ENCODE measurements at regions not wholly inside any gene's neighbourhood (a gene's known extent, or its start where the extent isn't known, plus 50 kb on each side); places are given as distances from the start of the nearest gene placed in this dataset.

- TF ChIP-seq CTCF (IDR thresholded peaks at IDR 0.05): no peak
- TF ChIP-seq EZH2phosphoT487 (IDR thresholded peaks at IDR 0.05): no peak
Observed at GRCh38 chr12:39081910-39082309, 176.5 kb upstream of the CPNE8 start.
